OCI-LY3 (cell line): ENCODE measurements at regions not wholly inside any gene's neighbourhood (a gene's known extent, or its start where the extent isn't known, plus 50 kb on each side); places are given as distances from the start of the nearest gene placed in this dataset.

Experiments used
- H2AFZ ChIP-seq: fragments of 200-600, 300-600 bp; shearing (Covaris generic); 2 replicates; pipeline ENCODE4 v1.6.0; 2014; ENCODE audit warnings: antibody characterized with exemption, low read depth, low read length
- H3K27ac ChIP-seq: fragments of 200-600, 300-600 bp; sonication (generic); 2 replicates; pipeline ENCODE4 v1.5.1; 2014; ENCODE audit warnings: mild to moderate bottlenecking, low read length, moderate library complexity, mixed read lengths
- H3K27me3 ChIP-seq: fragments of 200-600, 300-600 bp; sonication (generic); 2 replicates; pipeline ENCODE4 v1.6.1; 2014; ENCODE audit warnings: low read depth, low read length, mixed read lengths
- H3K36me3 ChIP-seq: fragments of 200-600, 300-600 bp; sonication (generic); replicated peaks from 2 replicates; pipeline ENCODE3; 2014; ENCODE audit warnings: low read depth, low read length, mixed read lengths
- H3K4me1 ChIP-seq: fragments of 300-600, 200-600 bp; sonication (generic); 2 replicates; pipeline ENCODE4 v1.6.1; 2014; ENCODE audit warnings: low read length, mixed read lengths
- H3K4me2 ChIP-seq: fragments of 200-600, 300-600 bp; sonication (generic); 2 replicates; pipeline ENCODE4 v1.6.1; 2014; ENCODE audit warnings: low read length, mixed read lengths
- H3K4me3 ChIP-seq: fragments of 300-600, 200-600 bp; sonication (generic); 2 replicates; pipeline ENCODE4 v1.5.1; 2014; ENCODE audit warnings: antibody characterized with exemption, mild to moderate bottlenecking, low read length, moderate library complexity
- H3K79me2 ChIP-seq: fragments of 300-600, 200-600 bp; shearing (Covaris generic); 2 replicates; pipeline ENCODE4 v1.6.1; 2014; ENCODE audit warnings: mild to moderate bottlenecking, low read length, mixed read lengths
- H3K9ac ChIP-seq: fragments of 300-600, 200-600 bp; shearing (Covaris generic); 2 replicates; pipeline ENCODE4 v1.6.0; 2014; ENCODE audit warnings: mild to moderate bottlenecking, low read length, moderate library complexity
- H3K9me3 ChIP-seq: fragments of 200-600, 300-600 bp; shearing (Covaris generic); 2 replicates; pipeline ENCODE4 v1.6.1; 2014; ENCODE audit warnings: low read length, mixed read lengths; ENCODE audit not compliant: insufficient read depth
- H4K20me1 ChIP-seq: fragments of 200-600, 300-600 bp; sonication (generic); 2 replicates; pipeline ENCODE4 v1.6.1; 2016; ENCODE audit warnings: low read length, mixed read lengths; ENCODE audit not compliant: insufficient read depth
- EZH2phosphoT487 ChIP-seq: fragments of 200-600 bp; shearing (Covaris generic); IDR thresholded peaks from 2 replicates; pipeline ENCODE4 v1.6.1; 2018; ENCODE audit warnings: antibody characterized with exemption, mixed run types, low read depth
- TF ChIP-seq, protein P1 (sequence below): fragments of 200-600, 300-600 bp; sonication (generic); IDR thresholded peaks from 2 replicates; pipeline ENCODE4 v1.5.1; 2014; ENCODE audit warnings: antibody characterized with exemption, low read length, low read depth

DNA sequence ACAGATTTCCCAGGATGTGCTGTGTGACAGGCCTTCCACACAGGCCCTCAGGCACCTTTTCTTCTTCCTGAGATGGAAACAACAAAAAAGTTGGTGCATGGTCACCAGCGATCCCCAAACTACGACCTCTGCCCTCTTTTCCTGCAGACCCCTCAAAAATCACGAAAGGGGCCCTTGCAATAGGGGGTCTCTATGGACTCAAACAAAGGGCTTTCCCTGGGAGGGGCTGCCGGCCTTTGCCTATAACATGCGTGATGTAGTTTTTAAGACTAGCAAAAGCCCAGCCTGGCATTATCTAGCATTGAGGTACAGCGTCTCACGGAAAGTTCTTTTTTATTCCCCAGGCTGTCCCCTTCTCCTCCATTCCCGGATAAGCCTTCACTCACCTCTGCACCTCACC, 71.2 kb downstream of the DIO3 start:
- Histone ChIP-seq H3K4me2 (no peak overlapping the region), H3K4me1 (peaks cover 4% of the 10 kb centered on the region), H2AFZ (no peak overlapping the region), H3K36me3 (no peaks in the 10 kb centered on the region), H3K9ac (no peak overlapping the region), H4K20me1 (no peaks in the 10 kb centered on the region), H3K79me2 (no peaks in the 10 kb centered on the region), H3K9me3 (no peaks in the 10 kb centered on the region), H3K27me3 (peaks cover 5% of the 10 kb centered on the region; the same call in 1 of the 2 replicates), H3K27ac (no peak overlapping the region), H3K4me3 (no peak overlapping the region)
- no peak for TF ChIP-seq EZH2phosphoT487
- TF ChIP-seq, protein P1, sequence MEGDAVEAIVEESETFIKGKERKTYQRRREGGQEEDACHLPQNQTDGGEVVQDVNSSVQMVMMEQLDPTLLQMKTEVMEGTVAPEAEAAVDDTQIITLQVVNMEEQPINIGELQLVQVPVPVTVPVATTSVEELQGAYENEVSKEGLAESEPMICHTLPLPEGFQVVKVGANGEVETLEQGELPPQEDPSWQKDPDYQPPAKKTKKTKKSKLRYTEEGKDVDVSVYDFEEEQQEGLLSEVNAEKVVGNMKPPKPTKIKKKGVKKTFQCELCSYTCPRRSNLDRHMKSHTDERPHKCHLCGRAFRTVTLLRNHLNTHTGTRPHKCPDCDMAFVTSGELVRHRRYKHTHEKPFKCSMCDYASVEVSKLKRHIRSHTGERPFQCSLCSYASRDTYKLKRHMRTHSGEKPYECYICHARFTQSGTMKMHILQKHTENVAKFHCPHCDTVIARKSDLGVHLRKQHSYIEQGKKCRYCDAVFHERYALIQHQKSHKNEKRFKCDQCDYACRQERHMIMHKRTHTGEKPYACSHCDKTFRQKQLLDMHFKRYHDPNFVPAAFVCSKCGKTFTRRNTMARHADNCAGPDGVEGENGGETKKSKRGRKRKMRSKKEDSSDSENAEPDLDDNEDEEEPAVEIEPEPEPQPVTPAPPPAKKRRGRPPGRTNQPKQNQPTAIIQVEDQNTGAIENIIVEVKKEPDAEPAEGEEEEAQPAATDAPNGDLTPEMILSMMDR, result no peak

DNA sequence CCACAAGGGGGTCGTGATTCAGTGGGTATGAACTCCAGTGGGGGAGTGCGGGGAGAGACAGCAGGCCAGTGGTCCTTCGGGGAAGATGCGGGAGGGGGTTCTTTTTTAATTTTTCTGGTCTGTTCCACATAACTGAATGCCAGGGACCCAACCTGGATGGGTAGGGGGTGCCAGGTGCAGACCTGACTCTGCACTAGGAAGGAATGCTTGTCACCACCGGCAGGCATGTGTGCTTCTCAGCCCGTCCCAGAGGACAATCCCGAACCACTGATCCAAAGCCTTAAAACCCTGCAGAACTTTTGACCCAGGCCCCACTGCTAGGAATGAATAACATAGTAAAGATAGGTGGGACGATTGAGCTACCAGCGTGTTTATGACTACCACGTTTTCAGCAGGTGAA, 72.0 kb downstream of the DIO3 start:
- H3K9ac ChIP-seq, result no peak overlapping the region
- no peak overlapping the region for H3K4me2 ChIP-seq
- H3K4me3 ChIP-seq, result no peak overlapping the region
- peaks cover 4% of the 10 kb centered on the region for H3K4me1 ChIP-seq
- no peak overlapping the region for H3K27ac ChIP-seq
- no peaks in the 10 kb centered on the region for H3K9me3 ChIP-seq
- no peaks in the 10 kb centered on the region for H3K79me2 ChIP-seq
- no peak overlapping the region for H2AFZ ChIP-seq
- no peaks in the 10 kb centered on the region for H4K20me1 ChIP-seq
- TF ChIP-seq, protein P1, result no peak
- no peak for TF ChIP-seq EZH2phosphoT487
- H3K36me3 ChIP-seq, result no peaks in the 10 kb centered on the region
- peaks cover 7% of the 10 kb centered on the region; the same call in 1 of the 2 replicates for H3K27me3 ChIP-seq

DNA sequence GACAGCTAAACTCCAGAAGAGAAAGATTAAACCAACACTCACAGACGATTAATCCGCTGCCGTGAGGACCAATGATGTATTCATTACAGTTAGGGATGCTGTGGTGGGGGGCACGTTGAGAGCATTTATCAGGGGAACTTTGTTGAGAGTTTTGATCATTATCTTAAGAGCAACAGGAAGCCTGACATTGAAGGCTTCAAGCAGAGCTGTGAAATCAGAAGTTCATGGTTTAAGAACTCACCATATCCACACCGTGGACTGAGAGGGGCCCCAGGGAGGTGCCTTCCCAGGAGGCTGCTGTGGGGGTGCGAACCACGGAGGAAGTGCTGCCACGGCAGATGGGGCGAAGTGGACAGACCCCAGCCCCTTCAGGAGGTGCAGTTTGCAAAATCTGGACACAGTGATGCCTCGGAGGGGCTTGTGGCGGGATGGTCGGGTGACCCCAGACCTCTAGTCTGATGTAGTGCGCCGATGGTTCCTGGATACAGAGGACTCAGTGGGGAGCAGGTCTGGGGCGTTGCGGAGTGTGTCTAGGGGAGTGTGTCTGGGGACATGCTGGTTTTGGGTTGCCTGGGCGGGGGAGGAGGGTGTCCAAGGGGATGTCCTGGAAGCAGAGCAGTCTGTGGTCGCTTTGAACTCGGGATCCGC, 73.0 kb downstream of the DIO3 start:
- Histone ChIP-seq H3K4me2 (no peak overlapping the region), H3K9ac (no peak overlapping the region), H3K27ac (no peak overlapping the region), H3K36me3 (no peaks in the 10 kb centered on the region), H3K27me3 (peaks cover 17% of the 10 kb centered on the region), H3K4me1 (peaks cover 4% of the 10 kb centered on the region; the same call in 1 of the 2 replicates), H4K20me1 (no peaks in the 10 kb centered on the region), H3K4me3 (no peak overlapping the region), H3K9me3 (no peaks in the 10 kb centered on the region), H2AFZ (no peak overlapping the region), H3K79me2 (no peaks in the 10 kb centered on the region)
- TF ChIP-seq EZH2phosphoT487, result no peak
- TF ChIP-seq, protein P1, result no peak

DNA sequence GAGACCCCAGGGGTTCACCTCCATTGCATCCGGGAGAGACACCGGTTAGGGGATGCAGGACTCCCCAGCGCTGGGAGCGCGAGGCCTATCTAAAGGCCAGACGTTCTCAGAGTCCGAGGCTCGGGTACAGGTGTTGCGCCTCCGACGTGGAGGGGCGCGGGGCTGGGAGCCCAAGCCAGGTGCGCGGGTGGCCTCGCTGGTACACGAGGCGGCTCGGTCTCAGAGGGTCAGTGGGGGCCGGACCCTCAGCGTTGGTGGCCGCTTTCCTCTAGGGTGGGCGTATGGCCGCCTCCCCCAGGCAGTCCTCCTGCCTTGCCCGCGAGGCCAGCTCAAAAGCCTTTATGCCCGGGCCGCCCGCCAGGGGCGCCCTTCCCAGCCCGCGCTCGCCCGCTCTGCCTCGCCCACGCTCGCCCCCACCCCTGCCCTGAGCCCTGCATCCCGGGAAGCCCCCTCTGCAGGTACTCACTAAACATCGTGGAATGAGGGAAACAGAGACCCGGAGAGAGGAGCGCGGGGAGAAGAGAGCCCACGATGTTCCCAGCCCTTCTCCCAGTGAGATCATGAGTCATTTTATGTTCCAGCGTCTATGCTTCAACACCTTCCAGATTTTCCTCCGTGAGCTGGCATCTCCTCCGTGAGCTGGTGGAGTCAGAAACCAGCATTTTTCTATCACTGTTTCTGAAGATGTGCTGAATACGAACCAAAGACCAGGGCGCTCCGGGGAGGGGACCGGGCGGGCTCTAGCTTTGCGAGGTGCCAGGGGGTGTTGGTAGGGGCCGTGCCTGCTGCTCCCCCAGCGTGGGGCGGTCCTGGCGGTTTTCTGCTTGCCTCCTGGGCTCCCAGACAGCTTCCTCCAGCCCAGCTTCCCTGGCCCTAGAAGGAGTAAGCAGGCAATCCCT, 73.8 kb downstream of the DIO3 start:
- Histone ChIP-seq H3K4me3 (no peak overlapping the region), H3K4me1 (peaks cover 4% of the 10 kb centered on the region; the same call in 1 of the 2 replicates), H3K9ac (no peak overlapping the region), H3K9me3 (no peaks in the 10 kb centered on the region), H3K4me2 (no peak overlapping the region), H3K27me3 (peaks cover 25% of the 10 kb centered on the region), H3K36me3 (no peaks in the 10 kb centered on the region), H2AFZ (no peak overlapping the region), H3K27ac (no peak overlapping the region), H3K79me2 (no peaks in the 10 kb centered on the region), H4K20me1 (no peaks in the 10 kb centered on the region)
- TF ChIP-seq EZH2phosphoT487, result no peak
- TF ChIP-seq, protein P1, result no peak
